ENCODE measurements at regions not wholly inside any gene's neighbourhood (a gene's known extent, or its start where the extent isn't known, plus 50 kb on each side); places are given as distances from the start of the nearest gene placed in this dataset.

GRCh38 chr6:153729189-153729588, 309.9 kb upstream of the OPRM1 start:
- TF ChIP-seq POLR2A (IDR thresholded peaks at IDR 0.05; ENCODE audit: low read depth, low read length) (no peak), POLR2AphosphoS5 (IDR thresholded peaks at IDR 0.05; ENCODE audit: low read depth, low read length) (no peak)

Measured in GM12892 (cell line).